ENCODE measurements at regions not wholly inside any gene's neighbourhood (a gene's known extent, or its start where the extent isn't known, plus 50 kb on each side); places are given as distances from the start of the nearest gene placed in this dataset.

DNA sequence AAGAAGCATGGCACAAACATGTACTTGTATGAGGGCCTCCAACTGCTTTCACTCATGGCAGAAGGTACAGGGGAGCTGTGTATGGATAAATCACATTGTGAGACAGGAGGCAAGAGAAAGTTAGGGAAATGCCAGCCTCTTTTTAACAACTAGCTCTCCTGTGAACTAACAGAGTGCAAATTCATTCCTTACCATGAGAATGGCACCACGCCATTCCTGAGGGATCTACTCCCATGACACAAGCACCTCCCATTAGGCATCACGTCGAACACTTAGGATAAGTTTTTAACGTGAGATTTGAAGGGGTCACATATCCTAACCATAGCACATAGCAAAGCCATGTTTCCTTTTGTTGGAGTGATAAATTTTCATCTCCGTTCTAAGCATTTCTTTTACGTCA lies 747.2 kb upstream of the CHD1 start:
- Histone ChIP-seq H3K79me2 (ENCODE audit: insufficient read depth, low read length) (no peaks in the 10 kb centered on the region), H2BK20ac (ENCODE audit: low read depth, low read length, poor library complexity, severe bottlenecking) (no peak overlapping the region), H3K4me1 (ENCODE audit: insufficient read depth, low read length) (no peaks in the 10 kb centered on the region; the same call in 1 of the 2 replicates), H3K14ac (ENCODE audit: insufficient read depth, low read length) (no peak overlapping the region), H4K91ac (ENCODE audit: insufficient read length, low read depth, low read length) (no peak overlapping the region), H3T11ph (ENCODE audit: low read length) (no peak overlapping the region), H2AFZ (ENCODE audit: low read length) (no peak overlapping the region), H3K79me1 (ENCODE audit: insufficient read depth, low read depth, low read length, poor library complexity, severe bottlenecking) (no peaks in the 10 kb centered on the region), H3K23ac (ENCODE audit: insufficient read length, low read depth, low read length) (no peak overlapping the region), H3K23me2 (ENCODE audit: insufficient read length, low read depth, low read length, poor library complexity, severe bottlenecking) (no peaks in the 10 kb centered on the region), H3K4me2 (ENCODE audit: insufficient read depth, insufficient read length, low read length) (no peak overlapping the region), H2BK5ac (ENCODE audit: insufficient read length, low read length) (no peak overlapping the region), H2BK12ac (ENCODE audit: insufficient read length, low read depth, low read length) (no peak overlapping the region), H3K27me3 (ENCODE audit: insufficient read depth, low read length) (no peaks in the 10 kb centered on the region), H3K9me3 (ENCODE audit: control insufficient read depth, low read depth, low read length) (no peaks in the 10 kb centered on the region), H4K20me1 (ENCODE audit: control insufficient read depth, insufficient read depth, insufficient read length) (no peaks in the 10 kb centered on the region), H3K27ac (ENCODE audit: insufficient read length, low read depth, low read length) (no peak overlapping the region), H2BK120ac (ENCODE audit: low read depth, low read length, poor library complexity, severe bottlenecking) (no peak overlapping the region), H4K8ac (replicated peaks; ENCODE audit: insufficient read length, low read depth, low read length) (no peak overlapping the region), H2AK5ac (ENCODE audit: insufficient read length, low read length) (no peak overlapping the region), H3K9ac (ENCODE audit: extremely low read depth, insufficient read length, low read length) (no peak overlapping the region), H3K56ac (ENCODE audit: insufficient read length, low read depth, low read length) (no peak overlapping the region), H3K4ac (ENCODE audit: low read depth, low read length) (no peak overlapping the region), H3K18ac (ENCODE audit: insufficient read length, low read depth, low read length) (no peak overlapping the region), H4K5ac (ENCODE audit: insufficient read length, low read depth, low read length) (no peak overlapping the region), H2BK15ac (ENCODE audit: low read depth, low read length) (no peak overlapping the region)
- WGBS (ENCODE audit: extremely low coverage, insufficient read length, low lambda C conversion rate), result no CpG with 5 or more reads among the region's 6 CpGs
- peak overlapping the region in 2 of 3 experiments; percentile 27 to 76; a peak in 1 of 7 replicates for H3K27ac Mint-ChIP-seq
- H3K9me3 Mint-ChIP-seq, result no peaks in the 10 kb centered on the region
- H3K36me3 Mint-ChIP-seq (ENCODE audit: insufficient read depth in 1 of 3, low read depth in 3 of 3), result no peaks in the 10 kb centered on the region
- no peaks in the 10 kb centered on the region for H3K27me3 Mint-ChIP-seq (ENCODE audit: low read depth)
- peak; percentile 30 for DNase-seq
- H3K4me1 Mint-ChIP-seq, result peaks cover 6% of the 10 kb centered on the region in 2 experiments
- H3K4me3 Mint-ChIP-seq, result no peak overlapping the region
- TF ChIP-seq, protein P1, sequence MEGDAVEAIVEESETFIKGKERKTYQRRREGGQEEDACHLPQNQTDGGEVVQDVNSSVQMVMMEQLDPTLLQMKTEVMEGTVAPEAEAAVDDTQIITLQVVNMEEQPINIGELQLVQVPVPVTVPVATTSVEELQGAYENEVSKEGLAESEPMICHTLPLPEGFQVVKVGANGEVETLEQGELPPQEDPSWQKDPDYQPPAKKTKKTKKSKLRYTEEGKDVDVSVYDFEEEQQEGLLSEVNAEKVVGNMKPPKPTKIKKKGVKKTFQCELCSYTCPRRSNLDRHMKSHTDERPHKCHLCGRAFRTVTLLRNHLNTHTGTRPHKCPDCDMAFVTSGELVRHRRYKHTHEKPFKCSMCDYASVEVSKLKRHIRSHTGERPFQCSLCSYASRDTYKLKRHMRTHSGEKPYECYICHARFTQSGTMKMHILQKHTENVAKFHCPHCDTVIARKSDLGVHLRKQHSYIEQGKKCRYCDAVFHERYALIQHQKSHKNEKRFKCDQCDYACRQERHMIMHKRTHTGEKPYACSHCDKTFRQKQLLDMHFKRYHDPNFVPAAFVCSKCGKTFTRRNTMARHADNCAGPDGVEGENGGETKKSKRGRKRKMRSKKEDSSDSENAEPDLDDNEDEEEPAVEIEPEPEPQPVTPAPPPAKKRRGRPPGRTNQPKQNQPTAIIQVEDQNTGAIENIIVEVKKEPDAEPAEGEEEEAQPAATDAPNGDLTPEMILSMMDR (conservative IDR thresholded peaks at IDR 0.05), result no peak
